SK-N-SH (cell line): ENCODE measurements at regions not wholly inside any gene's neighbourhood (a gene's known extent, or its start where the extent isn't known, plus 50 kb on each side); places are given as distances from the start of the nearest gene placed in this dataset.

ENCODE experiments used
- CTCF ChIA-PET: fragments of 300-600, 350-600 bp; formaldehyde crosslinking; extraction: SDS; loops from one replicate; lab custom pipeline; 2021; lab: Yijun Ruan, JAX
- POLR2A ChIA-PET: fragments of 350-600 bp; sonication (Branson Sonifier 250); formaldehyde crosslinking; extraction: SDS; loops from one replicate; lab custom pipeline; 2020; ENCODE audit warnings: antibody characterized with exemption, inconsistent platforms; lab: Yijun Ruan, JAX
- DNase-seq: peaks from one replicate; pipeline ENCODE4 v3.0.0; 2012
- H2AFZ ChIP-seq: fragments of 200-600 bp; sonication (generic); 2 replicates; pipeline ENCODE4 v1.8.1; 2016; ENCODE audit warnings: antibody characterized with exemption, mild to moderate bottlenecking, low read depth
- H3F3A ChIP-seq: fragments of 200-600 bp; sonication (generic); replicated peaks from 2 replicates; pipeline ENCODE3; 2016; ENCODE audit warnings: antibody characterized with exemption, mild to moderate bottlenecking; ENCODE audit not compliant: insufficient read depth
- H3K27ac ChIP-seq, 2 experiments: fragments of 200-500 bp in 1 of 2; fragments of 200-600 bp in 1 of 2; sonication (Bioruptor generic) in 1 of 2; sonication (generic), shearing (Covaris generic) in 1 of 2; 2 replicates each; pipeline versions ENCODE4 v1.5.1 to v1.6.1; 2014 to 2016; ENCODE audit warnings: low read depth in 2 of 2, inconsistent platforms in 1 of 2, low read length in 1 of 2, mild to moderate bottlenecking in 1 of 2, mixed read lengths in 1 of 2
- H3K27me3 ChIP-seq: fragments of 200-600 bp; sonication (generic), shearing (Covaris generic); 2 replicates; pipeline ENCODE4 v1.6.1; 2016; ENCODE audit warnings: mixed run types; ENCODE audit not compliant: insufficient read depth
- H3K36me3 ChIP-seq, 2 experiments: fragments of 200-500 bp in 1 of 2; fragments of 200-600 bp in 1 of 2; sonication (Bioruptor generic) in 1 of 2; sonication (generic) in 1 of 2; replicated peaks in 1 of 2; 2 replicates each; pipeline versions ENCODE3 to v1.5.1; 2014 to 2016; ENCODE audit warnings: low read length in 1 of 2, mild to moderate bottlenecking in 1 of 2; ENCODE audit not compliant: insufficient read depth in 2 of 2, control insufficient read depth in 1 of 2
- H3K4me1 ChIP-seq, 2 experiments: fragments of 200-500 bp in 1 of 2; fragments of 200-600 bp in 1 of 2; sonication (Bioruptor generic) in 1 of 2; sonication (generic), shearing (Covaris generic) in 1 of 2; 2 replicates each; pipeline versions ENCODE4 v1.5.1 to v1.6.1; 2014 to 2016; ENCODE audit warnings: low read depth in 1 of 2, low read length in 1 of 2, mixed run types in 1 of 2; ENCODE audit not compliant: insufficient read depth in 2 of 2, control insufficient read depth in 1 of 2
- H3K4me2 ChIP-seq: fragments of 200-600 bp; sonication (generic), shearing (Covaris generic); 2 replicates; pipeline ENCODE4 v1.6.1; 2017; ENCODE audit warnings: mixed run types
- H3K4me3 ChIP-seq, 2 experiments: fragments of 200-500 bp in 1 of 2; fragments of 200-600 bp in 1 of 2; sonication (Bioruptor generic) in 1 of 2; sonication (generic), shearing (Covaris generic) in 1 of 2; 2 replicates each; pipeline versions ENCODE4 v1.5.1 to v1.8.1; 2014 to 2016; ENCODE audit warnings: low read depth in 2 of 2, inconsistent platforms in 1 of 2, low read length in 1 of 2, mild to moderate bottlenecking in 1 of 2, mixed read lengths in 1 of 2, moderate library complexity in 1 of 2
- H3K79me2 ChIP-seq: fragments of 200-600 bp; sonication (generic); 2 replicates; pipeline ENCODE4 v1.8.1; 2017; ENCODE audit warnings: mild to moderate bottlenecking; ENCODE audit not compliant: insufficient read depth
- H3K9ac ChIP-seq: fragments of 200-600 bp; sonication (generic); 2 replicates; pipeline ENCODE4 v1.6.1; 2017; ENCODE audit warnings: mixed run types
- H3K9me2 ChIP-seq: fragments of 200-600 bp; sonication (generic); 2 replicates; pipeline ENCODE4 v1.6.1; 2017; ENCODE audit warnings: mixed run types
- H3K9me3 ChIP-seq: fragments of 200-600 bp; sonication (generic); 2 replicates; pipeline ENCODE4 v1.6.1; 2017; ENCODE audit warnings: mixed run types, mild to moderate bottlenecking, moderate library complexity
- H4K20me1 ChIP-seq: fragments of 200-600 bp; sonication (generic); 2 replicates; pipeline ENCODE4 v1.6.1; 2017; ENCODE audit warnings: mild to moderate bottlenecking, mixed run types; ENCODE audit not compliant: insufficient read depth
- ELF1 ChIP-seq: IDR thresholded peaks from 2 replicates; pipeline ENCODE4 v1.4.0; 2012
- EP300 ChIP-seq, 2 experiments: IDR thresholded peaks; 2 replicates each; pipeline versions ENCODE4 v1.4.0 to v1.6.1; 2012; ENCODE audit warnings: borderline replicate concordance in 1 of 2, low read depth in 1 of 2, low read length in 1 of 2
- EZH2phosphoT487 ChIP-seq: fragments of 200-600 bp; sonication (generic); IDR thresholded peaks from 2 replicates; pipeline ENCODE4 v1.6.1; 2017; ENCODE audit warnings: low read depth, mixed run types, mild to moderate bottlenecking, antibody characterized with exemption, moderate library complexity, borderline replicate concordance
- FOXJ3 ChIP-seq: sonication (generic); formaldehyde crosslinking; IDR thresholded peaks from 2 replicates; pipeline ENCODE4 v1.5.1; 2020; ENCODE audit warnings: mild to moderate bottlenecking, missing genetic modification reagents
- GATA2 ChIP-seq: sonication (generic); formaldehyde crosslinking; IDR thresholded peaks from 2 replicates; pipeline ENCODE4 v1.5.0; 2020; ENCODE audit warnings: mild to moderate bottlenecking, missing genetic modification reagents
- MEF2A ChIP-seq: IDR thresholded peaks from 2 replicates; pipeline ENCODE4 v1.4.0; 2012; ENCODE audit warnings: low read depth, borderline replicate concordance
- MXI1 ChIP-seq: IDR thresholded peaks from 2 replicates; pipeline ENCODE4 v1.6.1; 2012; ENCODE audit warnings: mild to moderate bottlenecking, low read depth, low read length, improper control_type of control experiment
- RAD21 ChIP-seq: IDR thresholded peaks from 2 replicates; pipeline ENCODE4 v1.6.1; 2012; ENCODE audit warnings: mild to moderate bottlenecking, low read length
- REST ChIP-seq: IDR thresholded peaks from 2 replicates; pipeline ENCODE4 v1.6.1; 2012; ENCODE audit warnings: mild to moderate bottlenecking, low read depth, low read length, moderate library complexity
- RFX5 ChIP-seq: IDR thresholded peaks from 2 replicates; pipeline ENCODE4 v1.6.1; 2012; ENCODE audit warnings: mild to moderate bottlenecking, improper control_type of control experiment, low read length
- USF2 ChIP-seq: fragments of 150-350 bp; IDR thresholded peaks from 2 replicates; pipeline ENCODE4 v1.6.1; 2017; ENCODE audit warnings: antibody characterized with exemption, low read length, low read depth, borderline replicate concordance
- ZBTB33 ChIP-seq: IDR thresholded peaks from 2 replicates; pipeline ENCODE4 v1.4.0; 2012; ENCODE audit warnings: low read depth, borderline replicate concordance
- WGBS: methylation state at CpG from one replicate; pipeline ENCODE4 v1.1.6; 2017; ENCODE audit warnings: low lambda C conversion rate; 5-methylcytosine and 5-hydroxymethylcytosine counted together
- TF ChIP-seq, protein P1 (sequence below): fragments of 200-600 bp; sonication (generic); IDR thresholded peaks from 2 replicates; pipeline ENCODE4 v1.6.1; 2017; ENCODE audit warnings: antibody characterized with exemption, mild to moderate bottlenecking, moderate library complexity

DNA sequence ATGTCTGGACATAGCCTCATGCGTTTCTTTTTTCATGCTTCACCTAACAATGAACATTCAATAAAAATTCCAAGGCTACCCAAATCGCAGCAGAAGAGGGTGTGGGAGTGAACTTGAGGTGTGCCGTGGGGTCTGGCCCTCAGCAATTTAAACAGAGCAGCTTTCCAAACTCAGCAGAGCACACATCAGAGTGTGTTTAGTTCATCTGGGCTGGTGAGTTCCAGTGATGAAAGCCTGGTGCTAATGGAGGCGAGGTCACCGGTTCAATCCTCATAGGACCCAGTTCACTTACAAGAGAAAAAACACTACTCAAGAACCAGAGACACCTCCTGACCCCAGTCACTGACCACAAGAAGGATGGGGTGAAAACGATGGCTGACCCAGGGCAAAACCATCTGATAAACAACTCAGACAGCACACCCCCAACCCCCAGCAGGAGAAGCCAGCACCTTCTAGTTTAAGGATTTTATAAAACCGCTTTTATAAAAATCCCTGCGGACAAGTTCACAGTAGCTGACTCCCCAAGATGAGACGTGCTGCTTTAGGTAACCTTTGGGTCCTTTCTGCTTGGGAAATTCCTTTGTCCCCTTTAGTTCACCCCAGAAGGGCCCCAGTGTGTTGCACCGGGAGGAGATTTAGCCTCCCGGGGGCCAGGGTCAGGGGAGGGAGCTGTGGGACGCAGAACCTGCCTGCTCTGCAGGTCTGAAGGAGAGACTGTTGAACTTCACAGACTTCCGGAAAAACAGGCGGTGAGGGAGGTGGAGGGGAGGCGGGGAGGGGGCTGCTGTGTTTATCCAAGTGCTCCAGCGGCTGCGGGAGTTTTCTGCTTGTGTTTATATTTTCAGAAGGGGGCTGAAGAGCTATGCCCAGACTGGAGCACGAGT, 152.7 kb upstream of the SOX11 start (continued):
- TF ChIP-seq EZH2phosphoT487 (no peak), USF2 (no peak), MEF2A (no peak)
- TF ChIP-seq, all 33 proteins: peak for 0

DNA sequence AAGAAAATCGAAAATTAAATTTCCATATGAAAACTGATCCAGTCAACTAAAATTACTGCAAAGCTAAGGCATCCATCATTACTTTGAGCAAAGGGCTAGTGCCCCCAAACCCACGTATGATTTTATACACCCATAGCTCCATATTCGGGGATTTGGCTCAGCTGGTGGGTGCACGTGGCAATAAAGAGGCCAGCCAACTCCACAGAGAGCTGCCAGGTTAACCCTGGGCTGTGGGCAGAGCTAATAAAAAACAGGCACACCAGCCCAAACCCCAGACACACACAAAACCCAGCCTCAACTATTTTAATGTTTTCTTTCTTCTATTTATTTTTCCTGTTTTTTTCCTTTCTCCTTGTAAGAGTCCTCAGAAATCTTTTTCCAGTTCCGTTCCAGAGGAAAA, 151.3 kb upstream of the SOX11 start:
- POLR2A ChIA-PET, result interaction anchor here (1.5 kb wide), 1 partner anchor 151 kb away, joined by 3 read pairs; the partner anchor contains the start of gene SOX11
- H3K4me3 ChIP-seq, result no peak overlapping the region
- H3K4me2 ChIP-seq, result no peak overlapping the region
- H3K9ac ChIP-seq, result no peak overlapping the region
- no peaks in the 10 kb centered on the region for H3K9me2 ChIP-seq
- H3F3A ChIP-seq, result no peaks in the 10 kb centered on the region
- no peaks in the 10 kb centered on the region for H4K20me1 ChIP-seq
- H3K79me2 ChIP-seq, result no peaks in the 10 kb centered on the region
- H3K27ac ChIP-seq, result peak overlapping the region in 1 of 2 experiments; percentile 66; a peak in 2 of 4 replicates
- no peak overlapping the region for H2AFZ ChIP-seq
- no peaks in the 10 kb centered on the region for H3K27me3 ChIP-seq
- CTCF ChIA-PET, result interaction anchor here (0.6 to 1.4 kb wide), 3 partner anchors 11 to 150 kb away, joined by 3 to 4 read pairs (median 4); no protein-coding TSS in a partner anchor
- peak; percentile 54 for DNase-seq
- TF ChIP-seq MXI1, result peak; percentile 44; the same call in 1 of the 2 replicates
- TF ChIP-seq ELF1, result no peak
- peak; percentile 23; the same call in 1 of the 2 replicates for TF ChIP-seq GATA2 (CRISPR knock-in tag)
- TF ChIP-seq EP300 (IDR thresholded peaks at IDR 0.05; ENCODE audit: borderline replicate concordance in 1 of 2, low read depth in 1 of 2, low read length in 1 of 2), result peak in 1 of 2 experiments; percentile 46; a peak in 1 of 4 replicates
- no peak for TF ChIP-seq EZH2phosphoT487
- TF ChIP-seq RAD21, result peak; percentile 6; the same call in 1 of the 2 replicates
- peaks cover 0 to 29% of the 10 kb centered on the region in 2 experiments; a peak in 2 of 4 replicates for H3K4me1 ChIP-seq
- 0 out of 2 replicates have a peak, but pooled peaks cover 11% of the 10 kb centered on the region for H3K9me3 ChIP-seq
- 5% methylated on average over 5 of the region's 5 CpGs for WGBS
- H3K36me3 ChIP-seq, result no peaks in the 10 kb centered on the region

DNA sequence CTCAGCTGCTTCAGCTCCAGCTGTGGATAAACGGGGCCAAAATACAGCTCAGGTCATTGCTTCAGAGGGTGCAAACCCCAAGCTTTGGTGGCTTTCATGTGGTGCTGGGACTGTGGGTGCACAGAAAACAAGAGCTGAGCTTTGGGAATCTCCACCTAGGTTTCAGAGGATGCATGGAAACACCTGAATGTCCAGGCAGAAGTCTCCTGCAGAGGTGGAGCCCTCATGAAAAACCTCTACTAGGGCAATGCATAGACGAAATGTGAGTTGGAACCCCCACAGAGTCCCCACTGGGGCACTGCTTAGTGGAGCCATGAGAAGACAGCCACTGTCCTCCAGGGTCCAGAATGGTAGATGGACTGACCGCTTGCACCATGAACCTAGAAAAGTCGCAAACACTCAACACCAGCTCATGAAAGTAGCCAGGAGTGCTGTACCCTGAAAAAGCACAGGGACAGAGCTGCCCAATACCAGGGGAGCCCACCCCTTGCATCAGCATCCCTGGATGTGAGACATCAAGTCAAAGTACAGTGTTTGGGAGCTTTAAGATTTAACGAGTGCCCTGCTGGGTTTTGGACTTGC, 147.9 kb upstream of the SOX11 start:
- Histone ChIP-seq H3K27ac (no peak overlapping the region), H3F3A (no peaks in the 10 kb centered on the region), H3K9ac (no peak overlapping the region), H2AFZ (no peak overlapping the region), H3K27me3 (no peaks in the 10 kb centered on the region), H3K9me2 (no peaks in the 10 kb centered on the region), H3K9me3 (no peaks in the 10 kb centered on the region), H3K36me3 (no peaks in the 10 kb centered on the region), H3K79me2 (no peaks in the 10 kb centered on the region), H3K4me2 (no peak overlapping the region), H4K20me1 (no peaks in the 10 kb centered on the region), H3K4me3 (no peak overlapping the region), H3K4me1 (peaks cover 0 to 17% of the 10 kb centered on the region in 2 experiments; a peak in 2 of 4 replicates)
- CTCF ChIA-PET, result interaction anchor here (1.5 kb wide), 1 partner anchor 9 kb away, joined by 3 read pairs; no protein-coding TSS in a partner anchor
- DNase-seq, result no peak
- POLR2A ChIA-PET, result no interaction called here
- 33% methylated on average over 5 of the region's 5 CpGs for WGBS
- no peak for TF ChIP-seq ELF1
- no peak for TF ChIP-seq ZBTB33
- TF ChIP-seq FOXJ3 (CRISPR knock-in tag), result no peak
- no peak for TF ChIP-seq RFX5
- TF ChIP-seq, protein P1, sequence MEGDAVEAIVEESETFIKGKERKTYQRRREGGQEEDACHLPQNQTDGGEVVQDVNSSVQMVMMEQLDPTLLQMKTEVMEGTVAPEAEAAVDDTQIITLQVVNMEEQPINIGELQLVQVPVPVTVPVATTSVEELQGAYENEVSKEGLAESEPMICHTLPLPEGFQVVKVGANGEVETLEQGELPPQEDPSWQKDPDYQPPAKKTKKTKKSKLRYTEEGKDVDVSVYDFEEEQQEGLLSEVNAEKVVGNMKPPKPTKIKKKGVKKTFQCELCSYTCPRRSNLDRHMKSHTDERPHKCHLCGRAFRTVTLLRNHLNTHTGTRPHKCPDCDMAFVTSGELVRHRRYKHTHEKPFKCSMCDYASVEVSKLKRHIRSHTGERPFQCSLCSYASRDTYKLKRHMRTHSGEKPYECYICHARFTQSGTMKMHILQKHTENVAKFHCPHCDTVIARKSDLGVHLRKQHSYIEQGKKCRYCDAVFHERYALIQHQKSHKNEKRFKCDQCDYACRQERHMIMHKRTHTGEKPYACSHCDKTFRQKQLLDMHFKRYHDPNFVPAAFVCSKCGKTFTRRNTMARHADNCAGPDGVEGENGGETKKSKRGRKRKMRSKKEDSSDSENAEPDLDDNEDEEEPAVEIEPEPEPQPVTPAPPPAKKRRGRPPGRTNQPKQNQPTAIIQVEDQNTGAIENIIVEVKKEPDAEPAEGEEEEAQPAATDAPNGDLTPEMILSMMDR, result no peak
- TF ChIP-seq REST, result no peak
